ENCODE measurements at regions not wholly inside any gene's neighbourhood (a gene's known extent, or its start where the extent isn't known, plus 50 kb on each side); places are given as distances from the start of the nearest gene placed in this dataset.

GRCh38 chr10:78750418-78750817, 318.3 kb upstream of the ZMIZ1 start:
- Mint-ChIP-seq H3K4me3 (no peak overlapping the region), H3K9me3 (peaks cover 0 to 3% (median 0%) of the 10 kb centered on the region in 6 donors), H3K27ac (no peak overlapping the region), H3K36me3 (no peaks in the 10 kb centered on the region), H3K4me1 (peaks cover 6 to 9% of the 10 kb centered on the region in 2 donors), H3K27me3 (ENCODE audit: low read depth in 3 of 3) (peaks cover 5 to 28% (median 10%) of the 10 kb centered on the region in 3 donors)
- DNase-seq, result no peak

GRCh38 chr10:78751716-78752115, 317.1 kb upstream of the ZMIZ1 start:
- no peak overlapping the region for H3K4me3 Mint-ChIP-seq
- H3K27ac Mint-ChIP-seq, result no peak overlapping the region
- peaks cover 14 to 15% of the 10 kb centered on the region in 2 donors for H3K4me1 Mint-ChIP-seq
- H3K27me3 Mint-ChIP-seq (ENCODE audit: low read depth in 3 of 3), result peaks cover 7 to 25% (median 10%) of the 10 kb centered on the region in 3 donors
- H3K36me3 Mint-ChIP-seq, result peaks cover 0 to 3% (median 0%) of the 10 kb centered on the region in 3 donors
- DNase-seq, result no peak
- H3K9me3 Mint-ChIP-seq, result peaks cover 0 to 3% (median 0%) of the 10 kb centered on the region in 6 donors

GRCh38 chr10:78752221-78752620, 316.5 kb upstream of the ZMIZ1 start:
- Mint-ChIP-seq H3K4me3 (no peak overlapping the region), H3K4me1 (peaks cover 19 to 20% of the 10 kb centered on the region in 2 donors), H3K36me3 (peaks cover 0 to 3% (median 0%) of the 10 kb centered on the region in 3 donors), H3K27ac (no peak overlapping the region), H3K9me3 (peaks cover 0 to 3% (median 0%) of the 10 kb centered on the region in 6 donors), H3K27me3 (ENCODE audit: low read depth in 3 of 3) (peaks cover 7 to 22% (median 7%) of the 10 kb centered on the region in 3 donors)
- no peak for DNase-seq

GRCh38 chr10:78752708-78753107, 316.1 kb upstream of the ZMIZ1 start:
- H3K27ac Mint-ChIP-seq, result no peak overlapping the region
- H3K27me3 Mint-ChIP-seq (ENCODE audit: low read depth in 3 of 3), result peaks cover 7 to 21% (median 9%) of the 10 kb centered on the region in 3 donors
- H3K9me3 Mint-ChIP-seq, result peaks cover 0 to 3% (median 0%) of the 10 kb centered on the region in 6 donors
- H3K36me3 Mint-ChIP-seq, result peaks cover 0 to 3% (median 0%) of the 10 kb centered on the region in 3 donors
- no peak for DNase-seq
- peaks cover 20 to 21% of the 10 kb centered on the region in 2 donors for H3K4me1 Mint-ChIP-seq
- H3K4me3 Mint-ChIP-seq, result no peak overlapping the region

- no peak for DNase-seq
- peak overlapping the region in 1 of 6 donors; percentile 50 for H3K27ac Mint-ChIP-seq
- H3K9me3 Mint-ChIP-seq, result peaks cover 0 to 2% (median 0%) of the 10 kb centered on the region in 6 donors
- H3K4me1 Mint-ChIP-seq, result peaks cover 20 to 21% of the 10 kb centered on the region in 2 donors
- peaks cover 7 to 18% (median 9%) of the 10 kb centered on the region in 3 donors for H3K27me3 Mint-ChIP-seq (ENCODE audit: low read depth in 3 of 3)
- H3K36me3 Mint-ChIP-seq, result peaks cover 0 to 3% (median 0%) of the 10 kb centered on the region in 3 donors
- no peak overlapping the region for H3K4me3 Mint-ChIP-seq
These were observed 314.3 kb upstream of the ZMIZ1 start for GRCh38 chr10:78754269-78755062.

- Mint-ChIP-seq H3K27me3 (ENCODE audit: low read depth in 3 of 3) (peaks cover 7 to 18% (median 9%) of the 10 kb centered on the region in 3 donors), H3K27ac (no peak overlapping the region), H3K36me3 (peaks cover 0 to 3% (median 0%) of the 10 kb centered on the region in 3 donors), H3K9me3 (peaks cover 0 to 2% (median 0%) of the 10 kb centered on the region in 6 donors), H3K4me1 (peaks cover 15 to 16% of the 10 kb centered on the region in 2 donors), H3K4me3 (no peak overlapping the region)
- DNase-seq, result no peak
These were observed 313.6 kb upstream of the ZMIZ1 start for GRCh38 chr10:78755063-78755701.

GRCh38 chr10:78755877-78756455, 312.8 kb upstream of the ZMIZ1 start:
- H3K4me1 Mint-ChIP-seq, result peaks cover 14 to 16% of the 10 kb centered on the region in 2 donors
- H3K9me3 Mint-ChIP-seq, result peaks cover 0 to 2% (median 0%) of the 10 kb centered on the region in 6 donors
- peak overlapping the region in 1 of 6 donors; percentile 43 for H3K27ac Mint-ChIP-seq
- DNase-seq, result no peak
- no peak overlapping the region for H3K4me3 Mint-ChIP-seq
- peaks cover 0 to 3% (median 0%) of the 10 kb centered on the region in 3 donors for H3K36me3 Mint-ChIP-seq
- peaks cover 5 to 20% (median 9%) of the 10 kb centered on the region in 3 donors for H3K27me3 Mint-ChIP-seq (ENCODE audit: low read depth in 3 of 3)

- H3K9me3 Mint-ChIP-seq, result peaks cover 0 to 2% (median 0%) of the 10 kb centered on the region in 6 donors
- peak overlapping the region in 1 of 5 donors; percentile 34 for H3K4me3 Mint-ChIP-seq
- H3K27ac Mint-ChIP-seq, result peak overlapping the region in 2 of 6 donors; percentile 25 to 47
- peak; percentile 19 to 25 (median 21) for DNase-seq
- H3K4me1 Mint-ChIP-seq, result peaks cover 14 to 16% of the 10 kb centered on the region in 2 donors
- peaks cover 0 to 3% (median 0%) of the 10 kb centered on the region in 3 donors for H3K36me3 Mint-ChIP-seq
- peaks cover 5 to 20% (median 7%) of the 10 kb centered on the region in 3 donors for H3K27me3 Mint-ChIP-seq (ENCODE audit: low read depth in 3 of 3)
These were observed 312.0 kb upstream of the ZMIZ1 start for GRCh38 chr10:78756604-78757343.

GRCh38 chr10:78757344-78757925, 311.3 kb upstream of the ZMIZ1 start:
- peaks cover 0 to 3% (median 0%) of the 10 kb centered on the region in 3 donors for H3K36me3 Mint-ChIP-seq
- H3K9me3 Mint-ChIP-seq, result peaks cover 0 to 2% (median 0%) of the 10 kb centered on the region in 6 donors
- no peak overlapping the region for H3K27ac Mint-ChIP-seq
- H3K4me1 Mint-ChIP-seq, result peaks cover 14 to 16% of the 10 kb centered on the region in 2 donors
- DNase-seq, result no peak
- peaks cover 5 to 16% (median 6%) of the 10 kb centered on the region in 3 donors for H3K27me3 Mint-ChIP-seq (ENCODE audit: low read depth in 3 of 3)
- H3K4me3 Mint-ChIP-seq, result no peak overlapping the region

- Mint-ChIP-seq H3K27me3 (ENCODE audit: low read depth in 3 of 3) (peaks cover 4 to 12% (median 5%) of the 10 kb centered on the region in 3 donors), H3K4me3 (no peak overlapping the region), H3K36me3 (peaks cover 0 to 3% (median 0%) of the 10 kb centered on the region in 3 donors), H3K9me3 (no peaks in the 10 kb centered on the region), H3K4me1 (peaks cover 14 to 16% of the 10 kb centered on the region in 2 donors), H3K27ac (no peak overlapping the region)
- no peak for DNase-seq
These were observed 310.6 kb upstream of the ZMIZ1 start for GRCh38 chr10:78758176-78758575.

- H3K9me3 Mint-ChIP-seq, result no peaks in the 10 kb centered on the region
- H3K4me1 Mint-ChIP-seq, result peaks cover 14% of the 10 kb centered on the region in 2 donors
- no peak for DNase-seq
- H3K27me3 Mint-ChIP-seq (ENCODE audit: low read depth in 3 of 3), result peaks cover 2 to 4% (median 2%) of the 10 kb centered on the region in 3 donors
- peaks cover 0 to 3% (median 0%) of the 10 kb centered on the region in 3 donors for H3K36me3 Mint-ChIP-seq
- H3K4me3 Mint-ChIP-seq, result no peak overlapping the region
- H3K27ac Mint-ChIP-seq, result peak overlapping the region in 1 of 6 donors; percentile 58
These were observed 309.2 kb upstream of the ZMIZ1 start for GRCh38 chr10:78759456-78760120.
